ENCODE measurements at regions not wholly inside any gene's neighbourhood (a gene's known extent, or its start where the extent isn't known, plus 50 kb on each side); places are given as distances from the start of the nearest gene placed in this dataset.

GRCh38 chr12:63318933-63319332, 167.9 kb upstream of the AVPR1A start:
- DNase-seq (ENCODE audit: low spot score) = no peak

- DNase-seq (ENCODE audit: low spot score) = no peak
Measured at GRCh38 chr12:63318313-63318712, 167.3 kb upstream of the AVPR1A start.

DNA sequence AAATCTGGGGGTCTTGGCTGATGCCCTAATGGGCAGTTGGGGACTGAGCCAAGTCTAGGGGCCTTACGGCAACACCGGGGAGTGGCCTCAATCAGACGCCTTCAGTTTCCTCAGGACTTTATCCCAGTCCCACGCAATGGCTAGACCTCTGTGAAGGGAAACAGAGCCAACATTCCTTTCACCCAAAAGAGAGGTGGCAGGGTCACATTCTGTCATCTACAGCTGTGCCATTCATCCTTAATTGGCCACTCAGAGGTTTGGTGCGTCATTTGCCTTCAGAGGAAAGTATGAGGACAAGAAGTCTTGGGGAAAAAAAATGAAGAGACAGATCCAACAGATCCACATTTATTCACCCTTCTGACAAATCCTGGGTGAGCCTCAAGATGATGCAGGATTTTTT, 166.9 kb upstream of the AVPR1A start:
- DNase-seq (ENCODE audit: low spot score) = no peak

- DNase-seq (ENCODE audit: low spot score) = no peak
Measured at GRCh38 chr12:63317286-63317846, 166.4 kb upstream of the AVPR1A start.

DNA sequence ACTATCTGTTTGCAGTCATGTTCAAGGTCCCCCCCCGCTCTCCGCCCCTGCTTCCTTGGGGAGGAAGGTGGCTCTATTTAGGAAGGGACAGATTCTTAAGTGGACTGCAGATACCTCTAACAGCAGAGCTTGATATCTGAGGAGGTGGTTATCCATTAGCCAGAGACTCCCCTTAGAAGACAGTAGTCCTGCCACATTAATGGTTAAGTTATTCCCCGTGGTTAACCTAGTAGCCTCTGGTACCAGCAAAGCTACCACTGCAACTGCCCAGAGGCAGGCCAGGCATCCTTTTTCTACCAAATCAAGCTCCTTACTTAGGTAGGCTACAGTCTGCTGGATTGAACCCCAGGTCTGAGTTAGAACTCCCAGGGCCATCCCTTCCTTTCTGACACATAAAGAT, 162.1 kb upstream of the AVPR1A start:
- DNase-seq (ENCODE audit: low spot score) = no peak

GRCh38 chr12:63308671-63309070, 157.7 kb upstream of the AVPR1A start:
- no peak for DNase-seq (ENCODE audit: low spot score)

DNA sequence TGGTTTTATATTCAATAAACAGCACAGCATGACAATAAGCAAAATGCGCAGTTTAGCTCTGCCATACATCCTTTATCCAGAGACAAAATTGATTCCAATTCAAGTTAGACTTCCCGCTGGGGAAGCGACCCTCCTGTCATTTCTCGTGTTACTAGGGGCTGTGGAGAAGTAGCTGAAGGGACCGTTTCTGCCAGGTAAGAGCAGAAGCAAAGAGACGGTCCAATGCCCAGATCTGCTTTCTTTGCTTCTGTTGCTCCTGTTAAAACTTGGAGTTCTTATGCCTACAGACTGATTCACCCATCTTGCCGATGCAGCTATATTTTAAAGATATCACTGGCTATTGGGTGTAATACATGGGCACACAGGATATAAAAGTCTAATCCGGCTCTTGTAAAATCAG, 156.8 kb upstream of the AVPR1A start:
- no peak for DNase-seq (ENCODE audit: low spot score)

- DNase-seq (ENCODE audit: low spot score) = no peak
Measured at GRCh38 chr12:63305901-63306875, 155.2 kb upstream of the AVPR1A start.

GRCh38 chr12:63304887-63305316, 153.9 kb upstream of the AVPR1A start:
- DNase-seq (ENCODE audit: low spot score) = no peak

DNA sequence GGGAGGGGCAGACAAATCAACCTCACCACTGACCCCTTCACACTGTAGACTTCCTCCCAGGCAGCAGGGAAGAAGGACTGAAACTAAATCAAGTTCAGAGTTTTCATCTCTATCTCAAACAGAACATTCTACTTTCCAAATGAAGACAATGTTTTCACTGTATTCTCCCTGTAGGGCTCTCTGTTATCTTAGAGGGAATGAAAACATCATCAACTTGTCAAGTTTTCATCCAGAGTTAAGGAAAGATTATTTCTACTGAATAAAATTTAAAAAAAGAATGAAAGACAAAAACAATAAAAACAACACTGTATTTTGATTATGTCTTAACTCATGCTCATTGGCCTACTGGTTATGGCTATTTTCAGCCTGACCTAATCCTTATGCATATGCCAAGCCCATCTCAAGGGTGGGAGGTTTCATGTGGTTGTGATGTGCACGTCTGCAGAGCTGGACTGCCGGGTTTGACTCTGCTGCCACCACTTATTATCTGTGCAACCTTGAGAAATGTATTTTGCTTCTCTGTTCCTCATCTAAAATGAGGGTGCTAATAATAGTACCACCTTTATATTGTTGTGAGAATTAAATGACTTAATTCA, 152.0 kb upstream of the AVPR1A start:
- no peak for DNase-seq (ENCODE audit: low spot score)

DNA sequence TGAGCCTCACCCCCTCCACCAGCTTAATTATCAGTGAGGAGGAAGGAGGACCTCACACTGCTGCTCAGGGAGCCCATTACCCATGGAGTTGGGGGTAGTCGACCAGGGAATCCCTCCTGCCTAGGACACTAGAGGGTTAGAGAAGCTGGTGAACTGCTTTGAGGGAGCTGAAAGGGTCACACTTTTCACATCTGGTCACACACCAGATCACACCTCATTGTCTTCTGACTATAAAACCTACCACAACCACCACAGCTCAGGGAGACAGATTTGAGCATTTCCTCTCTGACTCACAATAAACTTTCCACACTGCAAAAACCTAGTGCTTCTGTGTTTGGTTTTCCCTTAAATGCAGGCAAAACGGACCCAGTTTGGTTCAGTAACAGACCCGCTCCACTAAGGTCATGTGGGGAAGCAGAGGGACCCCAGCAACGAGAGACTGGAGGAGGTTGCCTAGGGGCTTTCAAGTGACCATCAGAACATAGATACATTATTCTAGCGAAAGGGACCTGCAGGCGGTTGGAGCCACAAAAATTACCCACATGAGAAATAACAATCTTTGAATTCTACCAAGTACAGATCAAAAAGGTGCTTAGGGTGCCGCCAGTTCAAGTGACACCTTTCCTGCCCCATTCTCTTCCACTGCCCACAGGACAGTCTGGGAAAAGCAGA, 151.4 kb upstream of the AVPR1A start:
- DNase-seq (ENCODE audit: low spot score) = no peak

DNA sequence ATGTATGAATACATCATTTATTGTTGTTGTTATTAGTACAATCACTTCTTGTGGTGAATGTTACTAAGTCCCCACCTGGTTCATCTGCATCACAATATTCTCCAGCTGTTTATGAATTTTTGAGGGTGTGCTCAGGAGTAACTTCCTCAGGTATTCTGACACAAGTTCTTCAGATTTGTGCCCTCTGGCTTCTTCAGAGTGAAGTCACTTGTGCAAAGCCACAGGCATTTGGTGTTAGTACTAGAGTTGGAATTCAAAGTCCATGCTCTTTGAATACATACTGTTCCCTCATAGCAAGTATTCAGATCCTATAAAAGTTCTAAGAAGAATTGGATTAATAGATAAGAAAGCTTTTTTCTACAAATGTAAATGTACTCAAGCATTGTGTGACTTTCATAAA, 150.3 kb upstream of the AVPR1A start:
- DNase-seq (ENCODE audit: low spot score) = no peak

GRCh38 chr12:63298386-63298930, 147.5 kb upstream of the AVPR1A start:
- DNase-seq (ENCODE audit: low spot score) = no peak

DNA sequence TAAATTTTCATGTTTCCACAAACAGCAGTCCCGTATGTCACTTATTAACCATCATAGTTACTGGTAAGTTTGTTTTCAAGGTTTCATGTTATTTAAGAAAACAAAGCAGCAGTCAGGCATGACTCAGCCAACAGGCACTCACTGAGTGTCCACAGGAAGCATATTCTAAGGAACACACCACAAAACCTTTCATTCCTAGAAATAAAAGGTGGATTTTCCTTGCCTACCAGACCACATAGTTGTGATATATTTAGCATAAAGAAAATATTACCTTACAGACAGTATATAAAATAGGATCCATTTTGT, 143.3 kb upstream of the AVPR1A start:
- peak; percentile 23 for DNase-seq (ENCODE audit: low spot score)

DNA sequence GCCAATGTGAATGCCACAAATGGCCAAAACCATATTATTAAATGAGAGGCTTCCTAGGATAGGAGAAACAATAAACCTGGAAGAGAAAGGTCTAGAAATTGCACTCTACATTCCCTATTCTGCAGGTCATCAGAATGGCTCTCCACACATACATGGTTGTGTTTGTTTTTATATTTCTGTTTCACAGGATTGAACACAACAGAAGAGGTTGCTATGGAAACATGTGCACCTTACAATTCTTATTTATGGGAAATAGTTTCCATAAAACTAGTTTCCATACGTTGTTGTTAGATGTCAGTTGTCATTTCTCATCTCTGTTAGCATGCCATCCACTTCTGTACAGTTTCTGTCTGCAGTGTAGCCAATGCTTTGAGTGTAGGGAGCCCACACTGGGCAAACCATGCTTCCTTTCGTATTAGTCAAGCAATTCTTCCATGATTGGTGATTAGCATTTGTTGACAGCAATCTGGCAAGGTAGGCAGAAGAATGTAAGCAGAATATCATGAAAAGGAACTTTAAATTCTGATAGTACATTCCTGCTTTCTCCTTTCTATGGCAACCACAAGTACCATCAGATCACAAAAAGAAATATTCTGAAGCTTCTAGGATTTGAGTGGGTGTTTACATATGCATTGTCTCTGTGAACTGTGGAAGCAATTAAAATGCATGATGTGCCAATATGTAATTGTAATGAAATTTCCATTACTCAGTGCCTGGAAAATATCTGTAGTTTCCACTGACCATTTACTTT, 141.6 kb upstream of the AVPR1A start:
- DNase-seq (ENCODE audit: low spot score) = no peak

DNA sequence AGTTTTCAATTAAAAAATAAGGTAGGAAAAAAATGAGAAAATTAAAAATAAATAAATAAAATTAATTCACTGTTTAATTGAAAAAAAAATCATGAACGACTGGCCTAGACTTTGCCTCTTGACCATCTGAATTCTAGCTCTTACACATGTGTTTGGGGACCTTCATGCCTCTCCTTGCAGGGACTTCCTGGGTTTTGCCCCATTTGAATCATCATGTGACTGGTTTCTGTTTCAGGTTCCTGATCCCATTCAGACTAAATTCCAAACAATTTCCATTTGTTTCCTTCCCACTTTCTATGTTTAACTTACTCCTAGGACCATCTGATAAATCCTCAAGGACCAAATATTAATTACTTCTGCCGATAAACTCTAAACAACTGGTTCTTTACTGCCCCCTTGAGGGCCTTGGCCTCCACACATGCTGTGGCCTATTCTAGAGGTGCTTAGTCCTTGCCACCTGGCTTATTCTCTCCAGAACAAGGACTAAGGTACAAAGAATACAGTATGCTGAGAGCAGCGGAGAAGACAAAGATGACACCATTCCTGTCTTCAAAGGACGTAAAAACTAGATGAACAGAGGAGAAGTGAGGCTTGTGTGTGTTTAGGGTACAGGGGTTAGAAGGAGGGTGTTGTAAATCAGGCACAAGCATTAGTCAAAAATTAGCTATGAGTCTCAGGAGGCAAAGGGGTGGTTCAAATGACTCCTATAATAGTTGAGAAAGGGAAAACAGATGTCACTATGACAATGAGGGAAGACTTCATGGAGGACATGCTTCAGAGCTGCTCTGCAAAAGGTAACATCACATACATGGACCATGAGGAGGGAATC, 125.8 kb upstream of the AVPR1A start:
- DNase-seq (ENCODE audit: low spot score) = peak; percentile 39

DNA sequence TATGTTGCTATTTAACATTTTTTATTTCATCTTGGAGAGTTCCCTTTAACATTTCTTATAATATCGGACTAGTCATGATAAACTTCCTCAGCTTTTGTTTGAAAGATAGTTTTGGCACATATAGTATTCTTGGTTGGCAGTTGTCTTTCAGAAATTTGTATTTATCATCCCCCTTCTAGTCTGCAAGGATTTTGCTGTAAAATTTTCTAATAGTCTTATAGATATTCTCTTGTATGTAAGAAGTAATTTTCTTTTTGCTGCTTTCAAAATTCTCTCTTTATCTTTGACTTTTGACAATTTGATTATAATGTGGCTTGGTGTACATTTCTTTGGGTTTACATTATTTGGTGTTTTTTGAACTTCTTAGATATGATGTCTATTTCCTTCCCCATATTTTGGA, 116.0 kb upstream of the AVPR1A start:
- DNase-seq (ENCODE audit: low spot score) = no peak

- no peak for DNase-seq (ENCODE audit: low spot score)
Measured at GRCh38 chr12:63264629-63265028, 113.6 kb upstream of the AVPR1A start.

GRCh38 chr12:63250486-63250885, 99.5 kb upstream of the AVPR1A start:
- no peak for DNase-seq (ENCODE audit: low spot score)

- DNase-seq (ENCODE audit: low spot score) = no peak
Measured at GRCh38 chr12:63238892-63239291, 87.9 kb upstream of the AVPR1A start.

DNA sequence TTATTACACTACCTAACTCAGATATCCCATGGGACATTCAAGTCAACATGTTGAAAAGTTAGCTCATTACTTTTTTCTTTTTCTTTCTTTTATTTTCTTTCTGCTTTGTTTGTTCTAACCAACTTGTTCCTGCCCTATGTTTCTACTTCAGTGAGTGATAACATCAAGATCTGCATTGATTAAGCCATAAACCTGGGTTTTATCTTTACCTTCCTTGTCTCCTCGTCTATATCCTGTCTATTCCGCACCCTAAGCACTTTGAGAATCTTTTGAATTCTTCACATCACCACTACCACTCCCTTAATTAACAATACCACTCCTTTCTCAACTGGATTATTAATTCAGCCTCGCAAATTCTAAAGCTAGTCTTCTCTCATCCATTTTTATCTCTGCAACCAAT, 81.9 kb upstream of the AVPR1A start:
- DNase-seq (ENCODE audit: low spot score) = no peak

Measured in mucosa of gallbladder (tissue), 1 donor.